T-cell (primary cell): ENCODE measurements at regions not wholly inside any gene's neighbourhood (a gene's known extent, or its start where the extent isn't known, plus 50 kb on each side); places are given as distances from the start of the nearest gene placed in this dataset.
A peak's percentile ranks its signal among the peaks of the same experiment; 100 is the strongest.

ENCODE experiments used
- ATAC-seq, 4 experiments: fragments of 200-7000 bp in 3 of 4; fragments of 150-1000 bp in 1 of 4; cut with Tn5 transposase; replicated peaks in 1 of 4; 1 replicate in 3 of 4; 2 replicates in 1 of 4; pipeline ENCODE4 v1.10.0; 2021; ENCODE audit warnings: moderate library complexity in 3 of 4, mild to moderate bottlenecking in 2 of 4, moderate number of reproducible peaks in 1 of 4
- CTCF ChIA-PET, 2 donors: fragments of 300-600 bp; sonication (Branson Sonifier 250); formaldehyde crosslinking; loops; one replicate each; lab custom pipeline; 2022; ENCODE audit warnings: antibody characterized with exemption in 2 of 2; lab: Charles Lee
- POLR2A ChIA-PET, 2 donors: fragments of 300-600 bp; sonication (Branson Sonifier 250); formaldehyde crosslinking; loops; one replicate each; lab custom pipeline; 2022; ENCODE audit warnings: antibody characterized with exemption in 2 of 2; lab: Charles Lee
- DNase-seq, 35 experiments: peaks; one replicate each; pipeline versions ENCODE4 v3.0.0 to v3.0.0-alpha.2; 2013 to 2023
- H3K27ac ChIP-seq: one replicate; pipeline ENCODE4 v1.5.1; 2013; ENCODE audit warnings: low read length
- H3K27me3 ChIP-seq, 2 experiments: replicated peaks in 1 of 2; 1 replicate in 1 of 2; 2 replicates in 1 of 2; pipeline versions ENCODE4 v1.6.1 to v1.7.0; 2013; ENCODE audit warnings: low read length in 1 of 2, mixed read lengths in 1 of 2; ENCODE audit not compliant: control insufficient read depth in 2 of 2, insufficient read depth in 2 of 2; ENCODE audit errors: extremely low read depth in 1 of 2
- H3K36me3 ChIP-seq, 2 donors: 1 replicate in 1 of 2; 2 replicates in 1 of 2; pipeline versions ENCODE4 v1.6.1 to v1.7.0; 2013; ENCODE audit warnings: low read length in 1 of 2; ENCODE audit not compliant: control insufficient read depth in 2 of 2, insufficient read depth in 1 of 2; ENCODE audit errors: extremely low read depth in 1 of 2
- H3K4me1 ChIP-seq, 2 experiments: 1 replicate in 1 of 2; 2 replicates in 1 of 2; pipeline versions ENCODE4 v1.6.1 to v1.7.0; 2013; ENCODE audit warnings: low read length in 2 of 2, mixed read lengths in 1 of 2; ENCODE audit not compliant: insufficient read depth in 2 of 2, control insufficient read depth in 1 of 2; ENCODE audit errors: extremely low read depth in 1 of 2
- H3K4me3 ChIP-seq, 2 donors: 1 replicate in 1 of 2; 2 replicates in 1 of 2; pipeline versions ENCODE4 v1.5.1 to v1.7.0; 2013; ENCODE audit warnings: mild to moderate bottlenecking in 2 of 2, low read length in 1 of 2, moderate library complexity in 1 of 2; ENCODE audit not compliant: control insufficient read depth in 1 of 2; ENCODE audit errors: extremely low read depth in 1 of 2
- H3K9me3 ChIP-seq: 2 replicates; pipeline ENCODE4 v1.7.0; 2013
- H3K27ac Mint-ChIP-seq, 2 donors: one replicate each; pipeline ENCODE4 v1.8.0; 2020 to 2021; ENCODE audit warnings: mild to moderate bottlenecking in 2 of 2, mixed read lengths in 2 of 2
- H3K27me3 Mint-ChIP-seq, 2 donors: one replicate each; pipeline ENCODE4 v1.8.0; 2021 to 2022; ENCODE audit warnings: mixed read lengths in 2 of 2
- H3K36me3 Mint-ChIP-seq: one replicate; pipeline ENCODE4 v1.8.0; 2021; ENCODE audit warnings: mixed read lengths
- H3K4me1 Mint-ChIP-seq, 3 donors: one replicate each; pipeline ENCODE4 v1.8.0; 2020 to 2022; ENCODE audit warnings: mixed read lengths in 3 of 3, mild to moderate bottlenecking in 1 of 3
- H3K4me3 Mint-ChIP-seq, 3 donors: one replicate each; pipeline ENCODE4 v1.8.0; 2020 to 2022; ENCODE audit warnings: mild to moderate bottlenecking in 3 of 3, mixed read lengths in 3 of 3, moderate library complexity in 3 of 3
- H3K9me3 Mint-ChIP-seq, 3 donors: one replicate each; pipeline ENCODE4 v1.8.0; 2020 to 2022; ENCODE audit warnings: mixed read lengths in 3 of 3
- WGBS: methylation state at CpG from one replicate; pipeline ENCODE4 v1.1.5; 2013; ENCODE audit warnings: missing lambda C conversion rate; ENCODE audit not compliant: insufficient coverage; 5-methylcytosine and 5-hydroxymethylcytosine counted together

DNA sequence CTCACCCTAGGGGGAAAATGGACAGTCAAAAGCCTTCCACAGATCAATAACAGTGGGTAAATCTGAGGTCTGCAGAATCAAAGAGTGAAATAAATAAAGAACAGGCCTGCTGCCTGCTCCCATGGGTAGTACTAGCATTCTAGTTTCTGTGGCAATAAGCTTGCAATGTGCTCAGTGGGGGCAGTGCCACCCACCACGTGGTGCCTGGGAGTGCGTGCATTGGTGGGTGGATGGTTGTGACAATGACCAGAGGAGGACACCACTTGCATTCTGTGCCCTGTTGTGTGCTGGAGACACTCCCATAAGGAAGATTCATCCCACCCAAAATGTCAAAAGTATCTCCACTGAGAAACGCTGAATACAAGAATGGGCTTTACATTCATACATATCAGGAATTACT is 95.5 kb upstream of the NEDD9 start:
- Histone ChIP-seq H3K27ac (no peak overlapping the region), H3K36me3 (peaks cover 5 to 39% of the 10 kb centered on the region in 2 donors), H3K27me3 (no peaks in the 10 kb centered on the region), H3K4me3 (no peak overlapping the region), H3K4me1 (peaks cover 16 to 25% of the 10 kb centered on the region in 2 experiments), H3K9me3 (no peaks in the 10 kb centered on the region)
- POLR2A ChIA-PET: no interaction called here
- peaks cover 47 to 65% (median 62%) of the 10 kb centered on the region in 3 donors for H3K4me1 Mint-ChIP-seq
- 100% methylated on average over 1 of the region's 3 CpGs for WGBS
- ATAC-seq (no peak), DNase-seq (no peak)
- H3K4me3 Mint-ChIP-seq: no peak overlapping the region
- peaks cover 53% of the 10 kb centered on the region for H3K36me3 Mint-ChIP-seq
- no peaks in the 10 kb centered on the region for H3K27me3 Mint-ChIP-seq
- CTCF ChIA-PET: no interaction called here
- no peaks in the 10 kb centered on the region for H3K9me3 Mint-ChIP-seq
- H3K27ac Mint-ChIP-seq: no peak overlapping the region

DNA sequence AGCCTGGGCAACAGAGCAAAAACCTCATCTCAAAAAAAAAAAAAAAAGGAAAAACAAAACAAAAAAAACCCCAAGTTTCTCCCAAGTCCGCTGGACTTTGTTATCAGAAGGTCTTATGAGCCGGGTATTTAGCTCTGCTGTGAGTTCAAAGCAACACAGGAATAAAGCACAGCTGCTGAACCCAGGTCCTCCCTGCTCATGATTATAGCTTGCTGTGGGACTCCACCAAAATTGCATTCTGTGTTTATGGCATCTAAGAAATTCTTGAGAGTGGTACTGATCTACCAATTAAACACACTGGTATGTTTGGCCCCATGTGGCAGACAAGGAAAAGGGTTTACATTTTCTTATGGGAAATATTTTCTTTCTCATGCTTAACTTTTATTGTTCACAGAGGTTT is 93.6 kb upstream of the NEDD9 start:
- ChIA-PET POLR2A (no interaction called here), CTCF (interaction anchor here in 1 of 2 donors (0.6 kb wide), 1 partner anchor 99 kb away, joined by 3 read pairs; no protein-coding TSS in a partner anchor)
- Mint-ChIP-seq H3K4me3 (no peak overlapping the region), H3K27ac (no peak overlapping the region), H3K36me3 (peaks cover 49% of the 10 kb centered on the region), H3K4me1 (peaks cover 34 to 56% (median 51%) of the 10 kb centered on the region in 3 donors), H3K9me3 (no peaks in the 10 kb centered on the region), H3K27me3 (no peaks in the 10 kb centered on the region)
- Histone ChIP-seq H3K4me1 (peaks cover 11 to 21% of the 10 kb centered on the region in 2 experiments), H3K36me3 (peaks cover 5 to 41% of the 10 kb centered on the region in 2 donors), H3K27me3 (no peaks in the 10 kb centered on the region), H3K4me3 (no peak overlapping the region), H3K9me3 (no peaks in the 10 kb centered on the region), H3K27ac (no peak overlapping the region)
- no peak for DNase-seq
- 100% methylated on average over 1 of the region's 2 CpGs for WGBS
- ATAC-seq: no peak

DNA sequence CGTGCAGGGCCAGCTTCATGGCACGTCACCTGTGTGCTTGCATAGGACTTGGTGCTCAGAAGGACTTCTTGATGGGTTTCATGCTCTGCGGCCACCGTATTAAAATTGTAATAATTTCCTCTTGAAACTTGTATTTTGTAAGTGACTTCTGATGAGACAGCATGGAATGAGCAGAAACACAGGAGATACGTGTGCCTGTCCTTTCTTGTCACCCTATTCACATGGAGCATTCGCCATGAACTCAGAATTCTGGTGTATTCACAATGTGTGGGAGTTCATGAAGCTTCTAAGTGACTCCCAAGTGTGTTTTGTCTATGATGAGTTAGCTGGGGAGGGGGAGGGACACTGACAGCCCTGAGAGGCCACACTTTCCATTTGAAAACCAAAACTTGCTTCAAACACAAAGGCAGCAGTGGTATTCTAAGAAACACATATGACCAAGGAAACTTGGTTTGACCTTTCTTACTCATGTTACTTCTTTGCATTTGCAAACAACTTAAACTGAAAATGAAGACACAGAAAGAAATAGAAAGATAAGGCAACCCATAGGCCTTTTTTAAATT is 92.1 kb upstream of the NEDD9 start:
- POLR2A ChIA-PET: no interaction called here

DNA sequence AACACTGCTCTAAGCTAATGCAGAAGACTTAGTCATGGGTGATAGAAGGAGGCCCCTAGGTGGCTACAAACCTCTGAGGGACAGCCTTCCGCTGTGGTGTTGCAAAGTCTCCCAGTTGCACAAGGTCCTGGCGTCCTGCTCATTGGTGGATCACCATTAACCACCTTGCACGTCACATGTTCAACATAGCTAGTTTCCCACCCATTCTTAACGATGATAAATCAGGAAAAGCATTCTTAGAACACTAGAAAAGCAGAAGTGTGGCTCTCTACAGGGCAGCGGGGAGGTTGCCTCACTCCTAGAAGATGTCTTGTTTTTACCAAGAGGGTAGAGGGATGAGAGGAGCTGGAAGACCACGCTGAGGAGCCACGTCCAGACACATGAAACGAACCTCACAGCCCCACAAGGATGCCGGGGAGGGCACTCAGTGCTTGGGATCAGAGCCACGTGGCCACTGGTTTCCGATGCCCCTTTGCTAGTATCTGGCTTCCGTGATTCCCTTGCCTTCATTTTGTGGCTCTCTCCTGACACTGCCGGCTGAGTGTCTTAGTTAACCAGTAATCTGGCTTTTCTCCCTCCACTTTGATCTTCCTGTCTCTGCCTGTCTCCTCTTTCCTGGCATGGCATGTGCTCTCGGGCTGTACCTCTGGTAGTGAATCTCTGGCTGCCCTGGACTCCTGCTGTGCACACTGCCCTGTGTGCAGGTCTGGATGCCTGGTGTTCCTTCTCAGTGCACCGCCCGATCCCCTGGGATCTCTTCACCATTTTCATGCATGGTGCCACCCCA is 91.4 kb upstream of the NEDD9 start:
- Mint-ChIP-seq H3K27me3 (no peaks in the 10 kb centered on the region), H3K4me1 (peaks cover 41 to 57% (median 52%) of the 10 kb centered on the region in 3 donors), H3K36me3 (peaks cover 54% of the 10 kb centered on the region), H3K27ac (peak overlapping the region in 1 of 2 donors; percentile 3), H3K4me3 (no peak overlapping the region), H3K9me3 (no peaks in the 10 kb centered on the region)
- H3K27me3 ChIP-seq: no peaks in the 10 kb centered on the region
- DNase-seq (peak in 12 of 35 experiments; percentile 5 to 42 (median 19)), ATAC-seq (no peak)
- peaks cover 5 to 37% of the 10 kb centered on the region in 2 donors for H3K36me3 ChIP-seq
- H3K9me3 ChIP-seq: no peaks in the 10 kb centered on the region
- H3K27ac ChIP-seq: no peak overlapping the region
- POLR2A ChIA-PET: no interaction called here
- no peak overlapping the region for H3K4me3 ChIP-seq
- 99% methylated on average over 11 of the region's 16 CpGs for WGBS
- CTCF ChIA-PET: no interaction called here
- H3K4me1 ChIP-seq: peaks cover 2 to 11% of the 10 kb centered on the region in 2 experiments

More for the DNA sequence above, 92.1 kb upstream of the NEDD9 start:
- Mint-ChIP-seq H3K9me3 (no peaks in the 10 kb centered on the region), H3K36me3 (peaks cover 55% of the 10 kb centered on the region), H3K27me3 (no peaks in the 10 kb centered on the region), H3K4me1 (peaks cover 34 to 52% (median 47%) of the 10 kb centered on the region in 3 donors), H3K27ac (peak overlapping the region; percentile 3 to 37), H3K4me3 (no peak overlapping the region)
- DNase-seq: no peak
- 86% methylated on average over 4 of the region's 6 CpGs for WGBS
- no peaks in the 10 kb centered on the region for H3K9me3 ChIP-seq
- H3K27me3 ChIP-seq: no peaks in the 10 kb centered on the region
- peaks cover under 1 to 6% of the 10 kb centered on the region in 2 experiments for H3K4me1 ChIP-seq
- H3K27ac ChIP-seq: no peak overlapping the region
- no peak overlapping the region for H3K4me3 ChIP-seq
- H3K36me3 ChIP-seq: peaks cover 5 to 41% of the 10 kb centered on the region in 2 donors
- no peak for ATAC-seq
- CTCF ChIA-PET: no interaction called here

DNA sequence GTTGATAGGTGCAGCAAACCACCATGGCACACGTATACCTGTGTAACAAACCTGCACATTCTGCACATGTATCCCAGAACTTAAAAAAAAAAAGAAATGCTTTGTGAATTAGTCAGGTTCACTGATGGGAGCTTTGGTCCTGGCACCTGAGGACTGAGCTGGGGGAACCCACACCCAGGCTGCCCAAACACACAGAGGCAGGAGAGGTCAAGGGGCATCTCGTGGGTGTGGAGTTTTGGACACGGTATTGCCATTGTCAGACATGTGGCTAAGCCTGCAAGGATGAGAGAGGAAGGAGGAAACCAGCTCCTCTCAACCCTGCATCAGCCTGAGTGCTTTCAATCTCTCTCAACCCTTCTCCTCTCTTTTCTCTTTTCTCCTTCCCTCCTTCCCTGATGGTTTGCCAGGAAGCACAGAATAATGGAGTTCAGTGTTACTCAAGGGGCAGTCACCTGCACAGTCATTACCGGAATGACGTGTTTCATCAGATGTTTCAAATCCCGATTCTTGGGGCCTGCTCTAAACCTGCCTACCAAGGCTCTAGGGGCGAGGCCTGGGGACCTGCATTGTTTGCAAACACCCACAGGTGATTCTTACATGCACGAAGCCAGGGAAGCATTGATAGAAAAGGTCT is 89.9 kb upstream of the NEDD9 start:
- Mint-ChIP-seq H3K27me3 (no peaks in the 10 kb centered on the region), H3K27ac (no peak overlapping the region), H3K4me3 (no peak overlapping the region), H3K36me3 (peaks cover 52% of the 10 kb centered on the region), H3K9me3 (no peaks in the 10 kb centered on the region), H3K4me1 (peaks cover 54 to 64% (median 58%) of the 10 kb centered on the region in 3 donors)
- no peak overlapping the region for H3K27ac ChIP-seq
- H3K36me3 ChIP-seq: peaks cover 5 to 23% of the 10 kb centered on the region in 2 donors
- ChIA-PET POLR2A (no interaction called here), CTCF (no interaction called here)
- H3K4me1 ChIP-seq: peaks cover 2 to 17% of the 10 kb centered on the region in 2 experiments
- H3K9me3 ChIP-seq: no peaks in the 10 kb centered on the region
- ATAC-seq: no peak
- WGBS: 89% methylated on average over 4 of the region's 8 CpGs
- H3K4me3 ChIP-seq: no peak overlapping the region
- no peak for DNase-seq
- H3K27me3 ChIP-seq: no peaks in the 10 kb centered on the region

DNA sequence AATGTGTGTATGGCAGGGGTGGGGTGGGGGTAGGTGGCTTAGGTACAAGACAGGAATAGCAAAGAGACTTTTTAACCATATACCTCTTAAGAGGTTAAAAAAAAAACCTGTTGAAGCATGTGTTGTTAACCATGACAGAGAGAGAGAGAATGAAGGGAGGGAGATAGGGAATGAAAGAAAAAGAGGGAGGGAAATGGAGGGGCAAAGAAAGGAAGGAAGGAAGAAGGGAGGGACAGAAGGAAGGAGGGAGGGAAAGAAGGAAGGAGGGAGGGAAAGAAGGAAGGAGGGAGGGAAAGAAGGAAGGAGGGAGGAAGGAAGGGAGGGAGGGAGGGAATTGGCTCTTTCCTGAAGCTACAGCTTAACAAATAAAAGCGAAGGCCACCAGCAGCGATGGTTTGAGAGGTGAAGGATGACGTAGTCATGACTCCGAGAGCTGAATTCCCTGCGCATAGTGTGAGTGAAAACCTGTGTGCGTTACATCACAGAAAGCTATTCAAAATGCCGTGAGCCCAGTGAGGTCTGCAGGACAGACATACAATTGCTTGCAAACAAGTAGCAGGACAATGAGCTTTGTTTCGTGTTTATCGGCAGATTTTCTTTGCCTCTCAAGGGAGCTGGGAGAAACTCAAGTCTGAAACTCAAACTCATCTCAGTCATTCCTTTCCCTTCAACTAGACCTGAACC is 88.6 kb upstream of the NEDD9 start:
- no peaks in the 10 kb centered on the region for H3K27me3 ChIP-seq
- ATAC-seq (no peak), DNase-seq (no peak)
- no peak overlapping the region for H3K27ac ChIP-seq
- Mint-ChIP-seq H3K27me3 (no peaks in the 10 kb centered on the region), H3K9me3 (no peaks in the 10 kb centered on the region), H3K4me1 (peaks cover 58 to 73% (median 66%) of the 10 kb centered on the region in 3 donors), H3K36me3 (peaks cover 53% of the 10 kb centered on the region), H3K27ac (no peak overlapping the region), H3K4me3 (no peak overlapping the region)
- 99% methylated on average over 7 of the region's 9 CpGs for WGBS
- H3K36me3 ChIP-seq: peaks cover 3 to 16% of the 10 kb centered on the region in 2 donors
- no peak overlapping the region for H3K4me3 ChIP-seq
- H3K9me3 ChIP-seq: no peaks in the 10 kb centered on the region
- H3K4me1 ChIP-seq: peaks cover 2 to 17% of the 10 kb centered on the region in 2 experiments
- ChIA-PET POLR2A (no interaction called here), CTCF (no interaction called here)
